SK-N-SH (cell line): ENCODE measurements at regions not wholly inside any gene's neighbourhood (a gene's known extent, or its start where the extent isn't known, plus 50 kb on each side); places are given as distances from the start of the nearest gene placed in this dataset.

Source experiments
- CHD2 ChIP-seq: fragments of 150-350 bp; IDR thresholded peaks from 2 replicates; pipeline ENCODE4 v1.6.1; 2018; ENCODE audit warnings: low read length; ENCODE audit not compliant: partially characterized antibody
- CTCF ChIP-seq: fragments of 200-600 bp; sonication (generic); IDR thresholded peaks from 2 replicates; pipeline ENCODE4 v1.6.1; 2017; ENCODE audit warnings: antibody characterized with exemption, mild to moderate bottlenecking, moderate library complexity
- EP300 ChIP-seq, 2 experiments: IDR thresholded peaks; 2 replicates each; pipeline versions ENCODE4 v1.4.0 to v1.6.1; 2012; ENCODE audit warnings: borderline replicate concordance in 1 of 2, low read depth in 1 of 2, low read length in 1 of 2
- MAX ChIP-seq: IDR thresholded peaks from 2 replicates; pipeline ENCODE4 v1.4.0; 2012; ENCODE audit warnings: low read depth
- POLR2AphosphoS5 ChIP-seq: IDR thresholded peaks from 2 replicates; pipeline ENCODE4 v1.6.1; 2012; ENCODE audit warnings: low read depth, low read length
- RAD21 ChIP-seq: IDR thresholded peaks from 2 replicates; pipeline ENCODE4 v1.6.1; 2012; ENCODE audit warnings: mild to moderate bottlenecking, low read length
- TAF1 ChIP-seq: IDR thresholded peaks from 2 replicates; pipeline ENCODE4 v1.6.1; 2012; ENCODE audit warnings: low read depth, mild to moderate bottlenecking, low read length, moderate library complexity, borderline replicate concordance

GRCh38 chr10:108375691-108376090 lies 1211.2 kb upstream of the SORCS1 start:
- no peak for TF ChIP-seq MAX
- TF ChIP-seq RAD21, result no peak
- no peak for TF ChIP-seq EP300 (IDR thresholded peaks at IDR 0.05; ENCODE audit: borderline replicate concordance in 1 of 2, low read depth in 1 of 2, low read length in 1 of 2)
- TF ChIP-seq CTCF, result no peak
- no peak for TF ChIP-seq TAF1
- no peak for TF ChIP-seq POLR2AphosphoS5
- no peak for TF ChIP-seq CHD2
